ENCODE measurements at regions not wholly inside any gene's neighbourhood (a gene's known extent, or its start where the extent isn't known, plus 50 kb on each side); places are given as distances from the start of the nearest gene placed in this dataset.

- no peak for TF ChIP-seq POLR2AphosphoS5 (IDR thresholded peaks at IDR 0.05; ENCODE audit: insufficient read depth in 1 of 2, low read depth in 1 of 2)
- TF ChIP-seq POLR2A (IDR thresholded peaks at IDR 0.05): no peak
- no peak for TF ChIP-seq CTCF (IDR thresholded peaks at IDR 0.05)
- Histone ChIP-seq H3K4me3 (no peak overlapping the region), H3K27me3 (no peaks in the 10 kb centered on the region), H3K4me1 (no peaks in the 10 kb centered on the region), H3K36me3 (no peaks in the 10 kb centered on the region), H3K27ac (no peak overlapping the region), H3K9me3 (no peaks in the 10 kb centered on the region)
- DNase-seq (ENCODE audit: extremely low spot score in 2 of 2): no peak
- intact Hi-C loops (cut with DNase I): no loop called here
Observed at GRCh38 chr5:93819668-93820067, 78.3 kb upstream of the POU5F2 start.

- intact Hi-C loops (cut with DNase I): no loop called here
- H3K4me3 ChIP-seq: no peak overlapping the region
- H3K4me1 ChIP-seq: no peaks in the 10 kb centered on the region
- no peaks in the 10 kb centered on the region for H3K9me3 ChIP-seq
- no peak overlapping the region for H3K27ac ChIP-seq
- no peaks in the 10 kb centered on the region for H3K27me3 ChIP-seq
- H3K36me3 ChIP-seq: no peaks in the 10 kb centered on the region
- no peak for DNase-seq (ENCODE audit: extremely low spot score in 2 of 2)
- TF ChIP-seq CTCF (IDR thresholded peaks at IDR 0.05) (no peak), POLR2A (IDR thresholded peaks at IDR 0.05) (no peak), POLR2AphosphoS5 (IDR thresholded peaks at IDR 0.05; ENCODE audit: insufficient read depth in 1 of 2, low read depth in 1 of 2) (no peak)
Observed at GRCh38 chr5:93810780-93811179, 69.4 kb upstream of the POU5F2 start.

DNA sequence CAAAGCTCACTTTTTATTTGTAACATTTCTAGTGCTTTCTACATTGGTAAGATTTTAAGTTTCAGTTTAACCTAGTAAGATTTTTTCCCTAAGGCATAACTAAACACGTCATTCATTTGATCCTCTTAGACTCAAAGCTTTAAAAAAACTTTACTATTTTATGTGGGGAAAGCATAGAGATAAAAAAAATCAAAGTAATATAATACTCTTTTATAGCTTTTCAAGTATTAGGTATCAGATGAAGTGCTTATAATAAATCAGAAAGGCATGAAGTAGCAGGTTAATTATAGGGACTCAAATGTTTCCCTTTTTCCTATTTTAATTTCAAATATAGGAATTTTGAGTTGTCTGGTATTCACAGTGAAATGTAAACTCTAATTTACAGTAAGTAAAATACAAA is 68.0 kb upstream of the POU5F2 start:
- TF ChIP-seq POLR2A (IDR thresholded peaks at IDR 0.05) (no peak), POLR2AphosphoS5 (IDR thresholded peaks at IDR 0.05; ENCODE audit: insufficient read depth in 1 of 2, low read depth in 1 of 2) (no peak), CTCF (IDR thresholded peaks at IDR 0.05) (no peak)
- intact Hi-C loops (cut with DNase I): loop anchor here (10.0 kb wide), 1 partner anchor 235 kb away; no protein-coding TSS in a partner anchor
- Histone ChIP-seq H3K27me3 (no peaks in the 10 kb centered on the region), H3K4me1 (no peaks in the 10 kb centered on the region), H3K9me3 (no peaks in the 10 kb centered on the region), H3K4me3 (no peak overlapping the region), H3K36me3 (no peaks in the 10 kb centered on the region), H3K27ac (no peak overlapping the region)
- DNase-seq (ENCODE audit: extremely low spot score in 2 of 2): no peak

DNA sequence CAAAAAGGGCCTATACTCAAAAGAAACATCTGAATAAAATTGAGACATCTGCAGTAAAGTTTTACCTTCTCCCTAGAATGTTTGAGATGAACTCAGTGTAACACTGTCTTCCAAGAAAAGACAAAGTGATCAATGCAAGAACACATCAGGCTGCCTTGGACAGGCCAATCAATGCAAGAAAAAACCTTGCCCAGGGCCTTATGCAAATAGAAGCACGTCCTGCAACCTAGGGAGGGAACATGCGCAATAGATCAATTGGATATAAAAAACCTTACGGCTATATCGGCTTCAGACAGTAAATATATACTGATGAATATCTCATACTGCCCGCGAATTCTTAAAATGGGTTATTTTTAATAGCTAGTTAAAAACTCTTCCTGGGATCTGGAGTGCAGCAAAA is 66.4 kb upstream of the POU5F2 start:
- no peaks in the 10 kb centered on the region for H3K27me3 ChIP-seq
- no peaks in the 10 kb centered on the region for H3K4me1 ChIP-seq
- H3K9me3 ChIP-seq: no peaks in the 10 kb centered on the region
- no peak overlapping the region for H3K27ac ChIP-seq
- intact Hi-C loops (cut with DNase I): loop anchor here (10.0 kb wide), 1 partner anchor 233 kb away; no protein-coding TSS in a partner anchor
- TF ChIP-seq POLR2AphosphoS5 (IDR thresholded peaks at IDR 0.05; ENCODE audit: insufficient read depth in 1 of 2, low read depth in 1 of 2) (no peak), CTCF (IDR thresholded peaks at IDR 0.05) (no peak), POLR2A (IDR thresholded peaks at IDR 0.05) (no peak)
- H3K4me3 ChIP-seq: no peak overlapping the region
- no peaks in the 10 kb centered on the region for H3K36me3 ChIP-seq
- DNase-seq (ENCODE audit: extremely low spot score in 2 of 2): no peak

DNA sequence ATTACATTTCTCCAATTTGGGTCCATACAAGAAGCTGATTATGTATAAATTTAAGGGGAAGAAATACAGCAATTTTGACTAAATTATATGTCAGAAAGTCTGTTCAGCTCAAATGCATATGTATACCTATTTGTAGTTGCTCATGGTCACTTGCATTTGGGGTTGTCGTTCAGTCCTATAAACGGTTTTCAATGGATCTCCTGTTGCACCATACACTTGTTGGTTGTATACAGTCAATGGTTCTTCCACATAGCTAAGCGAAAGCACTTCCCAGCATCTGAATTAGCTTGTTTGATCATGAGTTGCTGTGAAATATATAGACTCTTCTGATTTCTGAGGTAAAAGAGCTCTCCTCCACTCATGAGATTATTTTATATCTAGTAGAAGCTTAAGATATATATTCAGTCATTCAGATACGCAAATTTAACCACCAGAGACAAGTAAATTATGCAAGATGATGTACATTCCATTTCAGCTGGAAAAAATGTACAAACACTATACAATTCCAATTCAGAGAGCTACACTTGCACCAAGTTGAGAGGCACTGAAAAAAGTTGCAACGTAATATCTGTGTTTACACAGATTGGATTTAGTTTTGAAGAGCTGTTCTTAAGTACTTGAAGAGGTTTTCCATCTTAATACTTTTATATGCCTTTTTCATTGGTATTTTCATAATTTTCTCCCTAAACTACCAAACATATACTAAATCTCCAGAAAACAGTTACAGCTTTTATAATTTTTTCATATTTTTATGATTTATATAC is 64.4 kb upstream of the POU5F2 start:
- H3K9me3 ChIP-seq: no peaks in the 10 kb centered on the region
- no peaks in the 10 kb centered on the region for H3K4me1 ChIP-seq
- intact Hi-C loops (cut with DNase I): loop anchor here (10.0 kb wide), 1 partner anchor 231 kb away; no protein-coding TSS in a partner anchor
- no peak overlapping the region for H3K27ac ChIP-seq
- TF ChIP-seq POLR2AphosphoS5 (IDR thresholded peaks at IDR 0.05; ENCODE audit: insufficient read depth in 1 of 2, low read depth in 1 of 2): no peak
- TF ChIP-seq CTCF (IDR thresholded peaks at IDR 0.05): no peak
- TF ChIP-seq POLR2A (IDR thresholded peaks at IDR 0.05): no peak
- no peak for DNase-seq (ENCODE audit: extremely low spot score in 2 of 2)
- no peak overlapping the region for H3K4me3 ChIP-seq
- H3K27me3 ChIP-seq: no peaks in the 10 kb centered on the region
- no peaks in the 10 kb centered on the region for H3K36me3 ChIP-seq
